GM23248 (cell line): ENCODE measurements at regions not wholly inside any gene's neighbourhood (a gene's known extent, or its start where the extent isn't known, plus 50 kb on each side); places are given as distances from the start of the nearest gene placed in this dataset.

Source experiments
- EZH2 ChIP-seq: fragments of 200-600 bp; sonication (generic); IDR thresholded peaks from 2 replicates; pipeline ENCODE4 v1.6.1; 2018; ENCODE audit warnings: antibody characterized with exemption, mild to moderate bottlenecking; ENCODE audit not compliant: insufficient read depth, poor library complexity, severe bottlenecking
- EZH2phosphoT487 ChIP-seq: fragments of 200-600 bp; sonication (generic); IDR thresholded peaks from 2 replicates; pipeline ENCODE4 v1.6.1; 2018; ENCODE audit warnings: antibody characterized with exemption, moderate library complexity, mild to moderate bottlenecking, low read depth; ENCODE audit not compliant: insufficient read depth

- no peak for TF ChIP-seq EZH2
- no peak for TF ChIP-seq EZH2phosphoT487
Measured at GRCh38 chr9:135002336-135002735, 84.6 kb upstream of the FCN1 start.
